ENCODE measurements at regions not wholly inside any gene's neighbourhood (a gene's known extent, or its start where the extent isn't known, plus 50 kb on each side); places are given as distances from the start of the nearest gene placed in this dataset.

DNA sequence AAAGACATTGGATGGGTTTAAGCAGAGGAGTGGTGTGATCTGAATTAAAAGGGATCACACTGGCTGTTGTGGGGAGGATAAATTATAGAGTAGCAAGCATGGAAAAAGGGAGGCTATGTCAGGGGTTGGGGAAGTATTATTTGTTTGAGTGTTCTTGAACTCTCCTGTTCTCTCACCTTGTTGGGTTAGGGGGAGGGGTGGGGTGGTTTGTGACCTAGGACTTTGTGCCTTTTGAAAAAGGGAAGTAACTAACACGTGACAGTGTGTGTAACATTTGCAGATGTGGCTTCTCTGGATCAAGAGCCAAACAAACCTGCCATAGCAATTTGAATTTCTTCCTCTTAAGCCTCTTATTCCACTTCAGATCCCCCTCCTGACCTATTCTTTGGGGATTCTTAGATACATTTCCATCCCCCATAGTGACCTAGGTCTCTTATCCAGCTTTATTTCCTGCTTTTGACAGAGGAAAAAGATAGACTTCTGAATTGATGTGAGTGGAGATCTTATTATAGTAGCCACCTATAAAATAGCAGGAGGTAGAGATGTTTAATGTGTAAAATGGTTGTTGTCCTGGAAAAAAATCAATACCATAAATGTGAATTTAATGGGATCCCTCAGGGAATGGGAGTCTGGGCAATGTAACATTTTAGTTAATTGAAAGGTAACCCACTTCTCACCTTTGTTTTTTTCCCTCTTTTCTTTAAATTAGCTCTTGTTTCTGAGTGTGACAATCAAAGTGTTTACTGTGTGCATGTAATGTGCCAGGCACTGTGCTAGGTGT lies 120.4 kb downstream of the CT47B1 start:
- TF ChIP-seq, protein P1, sequence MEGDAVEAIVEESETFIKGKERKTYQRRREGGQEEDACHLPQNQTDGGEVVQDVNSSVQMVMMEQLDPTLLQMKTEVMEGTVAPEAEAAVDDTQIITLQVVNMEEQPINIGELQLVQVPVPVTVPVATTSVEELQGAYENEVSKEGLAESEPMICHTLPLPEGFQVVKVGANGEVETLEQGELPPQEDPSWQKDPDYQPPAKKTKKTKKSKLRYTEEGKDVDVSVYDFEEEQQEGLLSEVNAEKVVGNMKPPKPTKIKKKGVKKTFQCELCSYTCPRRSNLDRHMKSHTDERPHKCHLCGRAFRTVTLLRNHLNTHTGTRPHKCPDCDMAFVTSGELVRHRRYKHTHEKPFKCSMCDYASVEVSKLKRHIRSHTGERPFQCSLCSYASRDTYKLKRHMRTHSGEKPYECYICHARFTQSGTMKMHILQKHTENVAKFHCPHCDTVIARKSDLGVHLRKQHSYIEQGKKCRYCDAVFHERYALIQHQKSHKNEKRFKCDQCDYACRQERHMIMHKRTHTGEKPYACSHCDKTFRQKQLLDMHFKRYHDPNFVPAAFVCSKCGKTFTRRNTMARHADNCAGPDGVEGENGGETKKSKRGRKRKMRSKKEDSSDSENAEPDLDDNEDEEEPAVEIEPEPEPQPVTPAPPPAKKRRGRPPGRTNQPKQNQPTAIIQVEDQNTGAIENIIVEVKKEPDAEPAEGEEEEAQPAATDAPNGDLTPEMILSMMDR (conservative IDR thresholded peaks at IDR 0.05; ENCODE audit: low read depth, low read length), result no peak
- no peak for TF ChIP-seq EZH2 (IDR thresholded peaks at IDR 0.05; ENCODE audit: borderline replicate concordance, low read depth, low read length, poor library complexity, severe bottlenecking)

All from A673 (cell line).